ENCODE measurements at regions not wholly inside any gene's neighbourhood (a gene's known extent, or its start where the extent isn't known, plus 50 kb on each side); places are given as distances from the start of the nearest gene placed in this dataset.

- H2BK12ac ChIP-seq (ENCODE audit: low read depth, low read length) = no peak overlapping the region
- H3K14ac ChIP-seq (ENCODE audit: insufficient read length) = no peak overlapping the region
- H2BK20ac ChIP-seq (ENCODE audit: low read length) = no peak overlapping the region
- no peak overlapping the region for H3K4me2 ChIP-seq (ENCODE audit: insufficient read depth in 1 of 2, low read depth in 2 of 2, low read length in 2 of 2)
- no peak overlapping the region for H3K9ac ChIP-seq (replicated peaks in 1 of 4; ENCODE audit: extremely low read depth in 1 of 4, low read depth in 3 of 4, low read length in 3 of 4)
- POLR2A ChIA-PET (ENCODE audit: partially characterized antibody) = no interaction called here
- no peaks in the 10 kb centered on the region for H4K20me1 ChIP-seq (replicated peaks in 1 of 2; ENCODE audit: control insufficient read depth in 1 of 2, insufficient read depth in 2 of 2, low read length in 2 of 2)
- H3K23me2 ChIP-seq (ENCODE audit: low read depth, low read length) = no peaks in the 10 kb centered on the region
- no peaks in the 10 kb centered on the region for H3K36me3 ChIP-seq (ENCODE audit: control insufficient read depth in 2 of 4, insufficient read depth in 4 of 4, low read length in 3 of 4)
- H2BK15ac ChIP-seq (ENCODE audit: low read length) = no peak overlapping the region
- CTCF ChIA-PET (ENCODE audit: partially characterized antibody) = interaction anchor here (0.6 kb wide), 1 partner anchor 1985 kb away, joined by 3 read pairs; no protein-coding TSS in a partner anchor
- H3K4ac ChIP-seq (replicated peaks; ENCODE audit: insufficient read length, low read depth, low read length) = no peak overlapping the region
- H3K56ac ChIP-seq (replicated peaks; ENCODE audit: insufficient read length, low read depth, low read length) = no peak overlapping the region
- no peaks in the 10 kb centered on the region for H3K79me2 ChIP-seq (ENCODE audit: control insufficient read depth in 1 of 2, insufficient read depth in 2 of 2, low read length in 2 of 2)
- DNase-seq (ENCODE audit: low read depth in 1 of 2, low spot score in 2 of 2) (no peak), FAIRE-seq (no peak)
- H3K79me1 ChIP-seq (ENCODE audit: low read depth, low read length) = no peaks in the 10 kb centered on the region
- no peak overlapping the region for H3K27ac ChIP-seq (ENCODE audit: low read depth, low read length)
- no peak overlapping the region for H2AK5ac ChIP-seq (ENCODE audit: low read depth, low read length)
- H2AFZ ChIP-seq (ENCODE audit: low read length) = no peak overlapping the region
- no peak overlapping the region for H3K18ac ChIP-seq (ENCODE audit: extremely low read depth, low read length)
- H4K5ac ChIP-seq (ENCODE audit: insufficient read length, low read depth, low read length) = no peak overlapping the region
- H3K4me3 ChIP-seq (ENCODE audit: extremely low read depth in 1 of 4, insufficient read depth in 2 of 4, low read depth in 3 of 4, low read length in 4 of 4) = no peak overlapping the region
- no peaks in the 10 kb centered on the region for H3K4me1 ChIP-seq (replicated peaks in 1 of 4; ENCODE audit: control insufficient read depth in 3 of 4, insufficient read depth in 4 of 4, low read length in 3 of 4)
- H3K23ac ChIP-seq (ENCODE audit: insufficient read length) = no peak overlapping the region
- H3K27me3 ChIP-seq (replicated peaks in 1 of 4; ENCODE audit: control insufficient read depth in 3 of 4, extremely low read depth in 1 of 4, insufficient read depth in 3 of 4, low read length in 3 of 4) = no peaks in the 10 kb centered on the region
- H4K91ac ChIP-seq (replicated peaks; ENCODE audit: insufficient read length, low read length) = no peak overlapping the region
- H4K8ac ChIP-seq (ENCODE audit: extremely low read depth, insufficient read depth, low read length) = no peak overlapping the region
- no peak overlapping the region for H2BK120ac ChIP-seq (replicated peaks; ENCODE audit: low read depth, low read length)
- H2BK5ac ChIP-seq (ENCODE audit: low read depth, low read length) = no peak overlapping the region
- H3K9me3 ChIP-seq (ENCODE audit: insufficient read depth in 2 of 2, low read depth in 1 of 2, low read length in 1 of 2) = no peaks in the 10 kb centered on the region
- TF ChIP-seq YY1 (IDR thresholded peaks at IDR 0.05; ENCODE audit: low read depth, low read length) (no peak), CHD1 (IDR thresholded peaks at IDR 0.05; ENCODE audit: low read depth, low read length) (no peak), POLR2A (IDR thresholded peaks at IDR 0.05; ENCODE audit: control extremely low read depth in 1 of 2, low read depth in 2 of 2, low read length in 2 of 2) (no peak), SUZ12 (IDR thresholded peaks at IDR 0.05; ENCODE audit: low read length) (no peak), RAD21 (IDR thresholded peaks at IDR 0.05 in 1 of 2, conservative IDR thresholded peaks at IDR 0.05 in 1 of 2; ENCODE audit: low read depth in 2 of 2, low read length in 2 of 2) (no peak), RXRA (IDR thresholded peaks at IDR 0.05; ENCODE audit: insufficient read depth, low read depth, low read length) (no peak), RNF2 (IDR thresholded peaks at IDR 0.05; ENCODE audit: borderline replicate concordance, low read depth, low read length, missing control alignments, poor library complexity, severe bottlenecking) (no peak), TEAD4 (IDR thresholded peaks at IDR 0.05; ENCODE audit: low read depth, low read length) (no peak), SIX5 (IDR thresholded peaks at IDR 0.05; ENCODE audit: low read depth, low read length) (no peak), NRF1 (IDR thresholded peaks at IDR 0.05; ENCODE audit: low read depth, low read length) (no peak), JUN (IDR thresholded peaks at IDR 0.05; ENCODE audit: low read depth, low read length) (no peak), CHD2 (IDR thresholded peaks at IDR 0.05; ENCODE audit: low read length) (no peak), EZH2 (IDR thresholded peaks at IDR 0.05; ENCODE audit: low read depth, low read length, severe bottlenecking) (no peak), EGR1 (IDR thresholded peaks at IDR 0.05; ENCODE audit: borderline replicate concordance, low read depth, low read length) (no peak), MAFK (IDR thresholded peaks at IDR 0.05; ENCODE audit: low read depth, low read length) (no peak), ZNF274 (IDR thresholded peaks at IDR 0.05; ENCODE audit: borderline replicate concordance, extremely low read depth, low read length) (no peak), KDM1A (IDR thresholded peaks at IDR 0.05; ENCODE audit: borderline replicate concordance, low read length) (no peak)
These were observed 479.7 kb downstream of the TBC1D32 start for GRCh38 chr6:120854583-120854982.
